HEK293T (cell line): ENCODE measurements at regions not wholly inside any gene's neighbourhood (a gene's known extent, or its start where the extent isn't known, plus 50 kb on each side); places are given as distances from the start of the nearest gene placed in this dataset.
A peak's percentile ranks its signal among the peaks of the same experiment; 100 is the strongest.

Source experiments
- CTCF ChIA-PET: fragments of 350-600 bp; formaldehyde crosslinking; extraction: SDS; loops from one replicate; lab custom pipeline; 2021; ENCODE audit warnings: antibody characterized with exemption, inconsistent platforms; lab: Yijun Ruan, JAX
- POLR2A ChIA-PET: fragments of 350-600 bp; formaldehyde crosslinking; extraction: SDS; loops from one replicate; lab custom pipeline; 2020; ENCODE audit warnings: antibody characterized with exemption, inconsistent platforms; lab: Yijun Ruan, JAX
- DNase-seq: peaks from one replicate; pipeline ENCODE4 v3.0.0; 2012; ENCODE audit warnings: mixed read lengths; ENCODE audit errors: extremely low spot score
- ARNT ChIP-seq: fragments of 450-650 bp; IDR thresholded peaks from 2 replicates; pipeline ENCODE4 v1.6.1; 2017; ENCODE audit warnings: mild to moderate bottlenecking
- BHLHE40 ChIP-seq: fragments of 450-650 bp; IDR thresholded peaks from 2 replicates; pipeline ENCODE4 v1.6.1; 2016; ENCODE audit warnings: mild to moderate bottlenecking, moderate library complexity, borderline replicate concordance
- CTBP1 ChIP-seq: fragments of 450-650 bp; IDR thresholded peaks from 2 replicates; pipeline ENCODE4 v1.6.1; 2016; ENCODE audit warnings: borderline replicate concordance
- ELF4 ChIP-seq: fragments of 450-650 bp; IDR thresholded peaks from 2 replicates; pipeline ENCODE4 v1.6.1; 2017; ENCODE audit warnings: antibody characterized with exemption
- FOXA1 ChIP-seq: fragments of 450-650 bp; IDR thresholded peaks from 2 replicates; pipeline ENCODE4 v1.6.1; 2016; ENCODE audit warnings: mild to moderate bottlenecking
- FOXK2 ChIP-seq: fragments of 450-650 bp; IDR thresholded peaks from 2 replicates; pipeline ENCODE4 v1.6.1; 2016; ENCODE audit warnings: mild to moderate bottlenecking
- FOXM1 ChIP-seq: fragments of 450-650 bp; IDR thresholded peaks from 2 replicates; pipeline ENCODE4 v1.6.1; 2017; ENCODE audit warnings: mild to moderate bottlenecking, borderline replicate concordance
- HDGF ChIP-seq: fragments of 450-650 bp; IDR thresholded peaks from 2 replicates; pipeline ENCODE4 v1.6.1; 2017; ENCODE audit warnings: antibody characterized with exemption, borderline replicate concordance
- L3MBTL2 ChIP-seq: fragments of 450-650 bp; conservative IDR thresholded peaks from 2 replicates; pipeline ENCODE4 v1.6.1; 2016; ENCODE audit warnings: mild to moderate bottlenecking
- LEF1 ChIP-seq: fragments of 450-650 bp; IDR thresholded peaks from 2 replicates; pipeline ENCODE4 v1.6.1; 2017; ENCODE audit warnings: mild to moderate bottlenecking, borderline replicate concordance
- NFRKB ChIP-seq: fragments of 450-650 bp; IDR thresholded peaks from 2 replicates; pipeline ENCODE4 v1.6.1; 2016; ENCODE audit warnings: mild to moderate bottlenecking, moderate library complexity
- PKNOX1 ChIP-seq: fragments of 450-650 bp; IDR thresholded peaks from 2 replicates; pipeline ENCODE4 v1.6.1; 2016
- SP1 ChIP-seq: fragments of 450-650 bp; IDR thresholded peaks from 2 replicates; pipeline ENCODE4 v1.6.1; 2017
- SUZ12 ChIP-seq: fragments of 450-650 bp; IDR thresholded peaks from 2 replicates; pipeline ENCODE4 v1.6.1; 2016; ENCODE audit warnings: mild to moderate bottlenecking
- TARDBP ChIP-seq: fragments of 450-650 bp; IDR thresholded peaks from 2 replicates; pipeline ENCODE4 v1.6.1; 2016
- ZNF384 ChIP-seq: fragments of 450-650 bp; IDR thresholded peaks from 2 replicates; pipeline ENCODE4 v1.6.1; 2016

DNA sequence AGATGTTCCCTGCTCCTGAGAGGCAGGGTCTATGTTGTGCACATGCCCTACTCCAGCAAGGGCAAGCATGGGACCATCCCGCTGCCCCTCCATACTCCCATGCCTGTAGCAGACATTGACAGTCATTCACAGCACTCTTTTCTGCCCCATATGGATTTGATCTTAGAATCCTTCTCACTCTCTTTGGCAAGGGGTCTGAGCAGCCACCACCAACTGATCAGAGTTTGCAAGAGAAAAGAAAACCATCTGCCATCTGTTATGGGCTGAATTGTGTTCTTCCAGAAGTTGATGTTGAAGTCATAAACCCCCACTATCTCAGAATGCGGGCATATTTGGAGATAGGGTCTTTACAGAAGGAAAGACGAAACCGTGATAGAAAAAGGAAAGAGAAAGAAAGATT is 315.1 kb upstream of the CLINT1 start:
- no peak for TF ChIP-seq FOXK2
- DNase-seq, result no peak
- POLR2A ChIA-PET, result interaction anchor here (1.2 kb wide), 1 partner anchor 12 kb away, joined by 3 read pairs; no protein-coding TSS in a partner anchor
- CTCF ChIA-PET, result interaction anchor here (0.7 to 2.6 kb wide), 9 partner anchors 8 to 933 kb away, joined by 3 to 17 read pairs (median 4); no protein-coding TSS in a partner anchor

DNA sequence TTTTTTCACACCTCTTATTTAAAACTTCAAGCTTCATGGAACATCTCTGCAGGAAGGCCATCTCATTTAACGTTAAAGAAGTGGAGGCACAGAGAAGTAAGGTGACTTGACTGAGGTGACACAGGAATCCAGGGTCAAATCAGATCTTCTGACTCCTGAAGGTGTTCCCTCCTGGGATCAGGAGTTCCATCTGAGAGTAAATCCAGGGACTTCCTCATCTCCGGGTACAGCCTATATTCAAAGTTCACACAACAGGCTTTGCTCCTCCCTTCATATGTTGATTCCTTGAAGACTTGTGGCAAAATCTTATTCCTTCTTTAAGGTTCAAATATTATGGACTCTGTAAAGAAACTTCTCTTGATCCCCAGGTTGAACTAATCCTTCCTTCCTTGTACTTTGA is 313.1 kb upstream of the CLINT1 start:
- ChIA-PET CTCF (interaction anchor here (3.6 kb wide), 1 partner anchor 97 kb away, joined by 17 read pairs; no protein-coding TSS in a partner anchor), POLR2A (no interaction called here)
- DNase-seq, result no peak
- TF ChIP-seq NFRKB, result no peak
- TF ChIP-seq FOXK2, result no peak
- TF ChIP-seq L3MBTL2, result no peak
- no peak for TF ChIP-seq LEF1
- TF ChIP-seq ARNT, result no peak
- TF ChIP-seq BHLHE40, result no peak
- no peak for TF ChIP-seq ZNF384
- TF ChIP-seq TARDBP, result no peak
- TF ChIP-seq SP1, result no peak
- no peak for TF ChIP-seq ELF4
- no peak for TF ChIP-seq FOXM1
- TF ChIP-seq CTBP1, result no peak
- TF ChIP-seq FOXA1, result no peak
- TF ChIP-seq PKNOX1, result no peak
- TF ChIP-seq SUZ12, result no peak
- no peak for TF ChIP-seq HDGF

GRCh38 chr5:158170534-158170933 is 311.6 kb upstream of the CLINT1 start:
- no peak for DNase-seq
- no peak for TF ChIP-seq CTBP1
- no peak for TF ChIP-seq L3MBTL2
- TF ChIP-seq BHLHE40, result no peak
- no peak for TF ChIP-seq LEF1
- TF ChIP-seq FOXM1, result no peak
- TF ChIP-seq NFRKB, result no peak
- no peak for TF ChIP-seq ZNF384
- TF ChIP-seq SUZ12, result no peak
- TF ChIP-seq HDGF, result no peak
- TF ChIP-seq TARDBP, result no peak
- no peak for TF ChIP-seq SP1
- TF ChIP-seq PKNOX1, result no peak
- no peak for TF ChIP-seq ARNT
- TF ChIP-seq FOXK2, result no peak
- no peak for TF ChIP-seq ELF4
- no peak for TF ChIP-seq FOXA1
- POLR2A ChIA-PET, result no interaction called here
- CTCF ChIA-PET, result interaction anchor here (0.6 to 3.6 kb wide), 3 partner anchors 95 to 1273 kb away, joined by 3 to 17 read pairs (median 3); no protein-coding TSS in a partner anchor

GRCh38 chr5:158170060-158170459 is 311.1 kb upstream of the CLINT1 start:
- DNase-seq, result no peak
- ChIA-PET POLR2A (no interaction called here), CTCF (interaction anchor here (0.6 to 3.6 kb wide), 4 partner anchors 33 to 1274 kb away, joined by 3 to 17 read pairs (median 4); no protein-coding TSS in a partner anchor)
- TF ChIP-seq SP1 (no peak), SUZ12 (no peak), FOXK2 (no peak), LEF1 (no peak)

GRCh38 chr5:158166424-158166823 is 307.5 kb upstream of the CLINT1 start:
- DNase-seq, result no peak
- POLR2A ChIA-PET, result no interaction called here
- CTCF ChIA-PET, result interaction anchor here (1.3 kb wide), 1 partner anchor 9 kb away, joined by 5 read pairs; no protein-coding TSS in a partner anchor
- TF ChIP-seq L3MBTL2, result no peak

- no peak for TF ChIP-seq TARDBP
- no peak for DNase-seq
- POLR2A ChIA-PET, result no interaction called here
- CTCF ChIA-PET, result interaction anchor here (1.3 kb wide), 1 partner anchor 9 kb away, joined by 5 read pairs; no protein-coding TSS in a partner anchor
Observed at GRCh38 chr5:158165647-158166046, 306.7 kb upstream of the CLINT1 start.

GRCh38 chr5:158164296-158165047 is 305.5 kb upstream of the CLINT1 start:
- TF ChIP-seq FOXM1, result no peak
- TF ChIP-seq PKNOX1, result 0 out of 2 replicates have a peak, but pooled peaks have one; percentile 32
- ChIA-PET CTCF (no interaction called here), POLR2A (no interaction called here)
- no peak for DNase-seq
